ENCODE measurements at regions not wholly inside any gene's neighbourhood (a gene's known extent, or its start where the extent isn't known, plus 50 kb on each side); places are given as distances from the start of the nearest gene placed in this dataset.
A peak's percentile ranks its signal among the peaks of the same experiment; 100 is the strongest.

DNA sequence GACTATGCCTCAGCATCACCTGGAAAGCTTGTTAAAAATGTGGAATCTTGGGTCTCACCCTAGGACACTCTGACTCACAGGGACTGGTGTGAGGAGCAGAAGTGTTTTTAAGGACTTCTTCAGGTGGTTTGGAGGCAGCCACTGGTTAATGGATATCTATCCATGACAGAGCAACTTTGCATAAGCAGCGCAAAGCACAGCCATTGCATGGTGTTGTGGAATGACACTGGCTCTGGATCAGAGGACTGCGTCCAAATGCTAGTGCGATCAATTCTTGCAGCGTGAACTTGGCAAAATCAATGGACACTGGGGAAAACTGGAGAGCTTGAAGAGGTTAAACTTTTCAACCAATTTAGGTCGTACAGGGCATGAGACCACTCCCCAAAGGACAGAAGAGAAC, 116.8 kb upstream of the FAM78B start:
- Histone ChIP-seq H3K79me2 (ENCODE audit: control insufficient read depth in 1 of 2, insufficient read depth in 2 of 2, low read length in 2 of 2) (no peaks in the 10 kb centered on the region), H2BK5ac (ENCODE audit: low read depth, low read length) (no peak overlapping the region), H2AK5ac (ENCODE audit: low read depth, low read length) (no peak overlapping the region), H3K4me3 (ENCODE audit: extremely low read depth in 1 of 4, insufficient read depth in 2 of 4, low read depth in 3 of 4, low read length in 4 of 4) (no peak overlapping the region), H3K4me2 (ENCODE audit: insufficient read depth in 1 of 2, low read depth in 2 of 2, low read length in 2 of 2) (no peak overlapping the region), H3K23me2 (ENCODE audit: low read depth, low read length) (no peaks in the 10 kb centered on the region), H4K5ac (ENCODE audit: insufficient read length, low read depth, low read length) (no peak overlapping the region), H2BK120ac (replicated peaks; ENCODE audit: low read depth, low read length) (no peak overlapping the region), H3K56ac (replicated peaks; ENCODE audit: insufficient read length, low read depth, low read length) (no peak overlapping the region), H3K4ac (replicated peaks; ENCODE audit: insufficient read length, low read depth, low read length) (no peak overlapping the region), H4K20me1 (replicated peaks in 1 of 2; ENCODE audit: control insufficient read depth in 1 of 2, insufficient read depth in 2 of 2, low read length in 2 of 2) (no peaks in the 10 kb centered on the region), H3K36me3 (ENCODE audit: control insufficient read depth in 2 of 4, insufficient read depth in 4 of 4, low read length in 3 of 4) (no peaks in the 10 kb centered on the region), H2BK12ac (ENCODE audit: low read depth, low read length) (no peak overlapping the region), H2BK15ac (ENCODE audit: low read length) (no peak overlapping the region), H3K27me3 (replicated peaks in 1 of 4; ENCODE audit: control insufficient read depth in 3 of 4, extremely low read depth in 1 of 4, insufficient read depth in 3 of 4, low read length in 3 of 4) (no peaks in the 10 kb centered on the region), H3K9me3 (ENCODE audit: insufficient read depth in 2 of 2, low read depth in 1 of 2, low read length in 1 of 2) (no peaks in the 10 kb centered on the region), H4K91ac (replicated peaks; ENCODE audit: insufficient read length, low read length) (no peak overlapping the region), H2BK20ac (ENCODE audit: low read length) (no peak overlapping the region), H3K27ac (ENCODE audit: low read depth, low read length) (no peak overlapping the region), H4K8ac (ENCODE audit: extremely low read depth, insufficient read depth, low read length) (no peak overlapping the region), H3K79me1 (ENCODE audit: low read depth, low read length) (no peaks in the 10 kb centered on the region), H3K23ac (ENCODE audit: insufficient read length) (no peak overlapping the region), H3K9ac (replicated peaks in 1 of 4; ENCODE audit: extremely low read depth in 1 of 4, low read depth in 3 of 4, low read length in 3 of 4) (no peak overlapping the region), H3K14ac (ENCODE audit: insufficient read length) (no peak overlapping the region), H2AFZ (ENCODE audit: low read length) (0 out of 2 replicates have a peak overlapping the region, but pooled peaks have one; percentile 64), H3K4me1 (replicated peaks in 1 of 4; ENCODE audit: control insufficient read depth in 3 of 4, insufficient read depth in 4 of 4, low read length in 3 of 4) (no peaks in the 10 kb centered on the region), H3K18ac (ENCODE audit: extremely low read depth, low read length) (no peak overlapping the region)
- DNase-seq (ENCODE audit: low read depth in 1 of 2, low spot score in 2 of 2) = no peak
- WGBS, 2 experiments (ENCODE audit: extremely low coverage in 1 of 2, insufficient coverage in 1 of 2, insufficient read length in 1 of 2, insufficient replicate concordance in 2 of 2, low coverage in 1 of 2, low lambda C conversion rate in 2 of 2, missing lambda C conversion rate in 1 of 2) = 87% methylated on average over 5 of the region's 5 CpGs; no CpG with 5 or more reads in 1 of the 2 experiments
- no peak for FAIRE-seq
- ChIA-PET CTCF (ENCODE audit: partially characterized antibody) (interaction anchor here (1.0 kb wide), 1 partner anchor 12 kb away, joined by 3 read pairs; no protein-coding TSS in a partner anchor), POLR2A (ENCODE audit: partially characterized antibody) (interaction anchor here (1.1 kb wide), 1 partner anchor 12 kb away, joined by 3 read pairs; no protein-coding TSS in a partner anchor)
- no peak for TF ChIP-seq TEAD4 (IDR thresholded peaks at IDR 0.05; ENCODE audit: low read depth, low read length)
- no peak for TF ChIP-seq EGR1 (IDR thresholded peaks at IDR 0.05; ENCODE audit: borderline replicate concordance, low read depth, low read length)
- TF ChIP-seq MAFK (IDR thresholded peaks at IDR 0.05; ENCODE audit: low read depth, low read length) = no peak
- TF ChIP-seq FOSL1 (IDR thresholded peaks at IDR 0.05; ENCODE audit: insufficient read depth, low read depth, low read length) = no peak
- TF ChIP-seq EP300 (IDR thresholded peaks at IDR 0.05; ENCODE audit: borderline replicate concordance in 1 of 2, low read depth in 2 of 2, low read length in 2 of 2) = no peak
- no peak for TF ChIP-seq CHD1 (IDR thresholded peaks at IDR 0.05; ENCODE audit: low read depth, low read length)
- TF ChIP-seq SP1 (IDR thresholded peaks at IDR 0.05; ENCODE audit: low read depth, low read length) = no peak
- no peak for TF ChIP-seq NRF1 (IDR thresholded peaks at IDR 0.05; ENCODE audit: low read depth, low read length)
- TF ChIP-seq HDAC2 (IDR thresholded peaks at IDR 0.05; ENCODE audit: borderline replicate concordance in 1 of 2, low read depth in 2 of 2, low read length in 2 of 2) = no peak
- no peak for TF ChIP-seq BACH1 (IDR thresholded peaks at IDR 0.05; ENCODE audit: low read length)
- TF ChIP-seq PHF8 (conservative IDR thresholded peaks at IDR 0.05; ENCODE audit: low read depth, low read length) = no peak
- no peak for TF ChIP-seq BRCA1 (IDR thresholded peaks at IDR 0.05; ENCODE audit: low read depth, low read length)
- no peak for TF ChIP-seq POLR2A (IDR thresholded peaks at IDR 0.05; ENCODE audit: control extremely low read depth in 1 of 2, low read depth in 2 of 2, low read length in 2 of 2)
- no peak for TF ChIP-seq JUND (IDR thresholded peaks at IDR 0.05; ENCODE audit: low read length)

Data from H1 (cell line).